Inflammatory macrophage treated with lipopolysaccharide for 1 hour (primary cell): ENCODE measurements at regions not wholly inside any gene's neighbourhood (a gene's known extent, or its start where the extent isn't known, plus 50 kb on each side); places are given as distances from the start of the nearest gene placed in this dataset.

Experiments used
- DNase-seq, 2 donors: peaks; one replicate each; pipeline ENCODE4 v3.0.0-alpha.2; 2020 to 2022

GRCh38 chr10:7507887-7508726 lies 97.3 kb upstream of the SFMBT2 start:
- no peak for DNase-seq

- DNase-seq = no peak
These were observed 95.7 kb upstream of the SFMBT2 start for GRCh38 chr10:7506571-7506970.

- no peak for DNase-seq
These were observed 94.4 kb upstream of the SFMBT2 start for GRCh38 chr10:7505196-7505595.

GRCh38 chr10:7503190-7503589 lies 92.4 kb upstream of the SFMBT2 start:
- no peak for DNase-seq

GRCh38 chr10:7501157-7501556 lies 90.3 kb upstream of the SFMBT2 start:
- DNase-seq = no peak

GRCh38 chr10:7498111-7498510 lies 87.3 kb upstream of the SFMBT2 start:
- DNase-seq = no peak

GRCh38 chr10:7493996-7494395 lies 83.2 kb upstream of the SFMBT2 start:
- no peak for DNase-seq

- peak; percentile 59 to 64 for DNase-seq
These were observed 81.8 kb upstream of the SFMBT2 start for GRCh38 chr10:7492660-7493046.

GRCh38 chr10:7491949-7492659 lies 81.3 kb upstream of the SFMBT2 start:
- no peak for DNase-seq

- no peak for DNase-seq
These were observed 80.4 kb upstream of the SFMBT2 start for GRCh38 chr10:7491230-7491629.

- peak; percentile 25 to 26 for DNase-seq
These were observed 77.6 kb upstream of the SFMBT2 start for GRCh38 chr10:7488418-7488829.

GRCh38 chr10:7487528-7487927 lies 76.7 kb upstream of the SFMBT2 start:
- DNase-seq = no peak

- no peak for DNase-seq
These were observed 75.7 kb upstream of the SFMBT2 start for GRCh38 chr10:7486528-7486927.

GRCh38 chr10:7485799-7486198 lies 75.0 kb upstream of the SFMBT2 start:
- DNase-seq = no peak

GRCh38 chr10:7485244-7485556 lies 74.4 kb upstream of the SFMBT2 start:
- DNase-seq = peak in 1 of 2 donors; percentile 27

- DNase-seq = no peak
These were observed 73.8 kb upstream of the SFMBT2 start for GRCh38 chr10:7484456-7485243.

GRCh38 chr10:7483848-7484247 lies 73.0 kb upstream of the SFMBT2 start:
- DNase-seq = no peak

- DNase-seq = no peak
These were observed 72.2 kb upstream of the SFMBT2 start for GRCh38 chr10:7482992-7483391.

GRCh38 chr10:7481368-7481765 lies 70.5 kb upstream of the SFMBT2 start:
- no peak for DNase-seq

- DNase-seq = peak; percentile 44 to 45
These were observed 70.0 kb upstream of the SFMBT2 start for GRCh38 chr10:7480742-7481367.

- no peak for DNase-seq
These were observed 69.2 kb upstream of the SFMBT2 start for GRCh38 chr10:7479861-7480598.

GRCh38 chr10:7478727-7479457 lies 68.1 kb upstream of the SFMBT2 start:
- DNase-seq = no peak
